H1 (cell line): ENCODE measurements at regions not wholly inside any gene's neighbourhood (a gene's known extent, or its start where the extent isn't known, plus 50 kb on each side); places are given as distances from the start of the nearest gene placed in this dataset.

Source experiments
- CTCF ChIA-PET: fragments of 300-600 bp; sonication (Branson Sonifier 250); formaldehyde crosslinking; loops from one replicate; lab custom pipeline; 2021; ENCODE audit not compliant: partially characterized antibody; lab: Charles Lee
- POLR2A ChIA-PET: fragments of 300-600 bp; sonication (Branson Sonifier 250); formaldehyde crosslinking; loops from one replicate; lab custom pipeline; 2021; ENCODE audit warnings: inconsistent platforms; ENCODE audit not compliant: partially characterized antibody; lab: Charles Lee
- DNase-seq, 2 experiments: peaks; one replicate each; pipeline versions ENCODE4 v3.0.0 to v3.0.0-alpha.2; 2010 to 2022; ENCODE audit warnings: low spot score in 2 of 2, low read depth in 1 of 2, mixed read lengths in 1 of 2
- FAIRE-seq: peaks from 2 replicates; lab custom pipeline; 2011; peaks lifted over from hg19 to GRCh38; lab: Jason Lieb, UNC
- H2AFZ ChIP-seq: 2 replicates; pipeline ENCODE4 v1.8.1; 2012; ENCODE audit warnings: low read length, inconsistent platforms
- H2AK5ac ChIP-seq: 2 replicates; pipeline ENCODE4 v1.6.1; 2013; ENCODE audit warnings: low read depth, low read length
- H2BK120ac ChIP-seq: replicated peaks from 2 replicates; pipeline ENCODE3; 2013; ENCODE audit warnings: low read depth, low read length, inconsistent platforms
- H2BK12ac ChIP-seq: 2 replicates; pipeline ENCODE4 v1.6.1; 2013; ENCODE audit warnings: low read depth, low read length
- H2BK15ac ChIP-seq: 2 replicates; pipeline ENCODE4 v1.6.1; 2013; ENCODE audit warnings: low read length
- H2BK20ac ChIP-seq: 2 replicates; pipeline ENCODE4 v1.6.1; 2013; ENCODE audit warnings: low read length
- H2BK5ac ChIP-seq: 2 replicates; pipeline ENCODE4 v1.6.1; 2013; ENCODE audit warnings: low read depth, low read length
- H3K14ac ChIP-seq: 2 replicates; pipeline ENCODE4 v1.6.1; 2013; ENCODE audit warnings: inconsistent platforms; ENCODE audit not compliant: insufficient read length
- H3K18ac ChIP-seq: 2 replicates; pipeline ENCODE4 v1.6.1; 2013; ENCODE audit warnings: low read length; ENCODE audit errors: extremely low read depth
- H3K23ac ChIP-seq: 2 replicates; pipeline ENCODE4 v1.6.1; 2013; ENCODE audit warnings: inconsistent platforms; ENCODE audit not compliant: insufficient read length
- H3K23me2 ChIP-seq: 2 replicates; pipeline ENCODE4 v1.6.1; 2013; ENCODE audit warnings: low read depth, low read length
- H3K27ac ChIP-seq: 2 replicates; pipeline ENCODE4 v1.6.1; 2011; ENCODE audit warnings: low read depth, low read length, inconsistent platforms
- H3K27me3 ChIP-seq, 4 experiments: replicated peaks in 1 of 4; 1 replicate in 1 of 4; 2 replicates in 3 of 4; pipeline versions ENCODE4 v1.6.1 to v1.8.1; 2011 to 2013; ENCODE audit warnings: low read length in 3 of 4, mild to moderate bottlenecking in 3 of 4, inconsistent platforms in 2 of 4, mixed read lengths in 2 of 4, moderate library complexity in 1 of 4; ENCODE audit not compliant: control insufficient read depth in 3 of 4, insufficient read depth in 3 of 4; ENCODE audit errors: extremely low read depth in 1 of 4
- H3K36me3 ChIP-seq, 4 experiments: 2 replicates each; pipeline versions ENCODE4 v1.6.1 to v1.8.1; 2011 to 2013; ENCODE audit warnings: mild to moderate bottlenecking in 4 of 4, low read length in 3 of 4, moderate library complexity in 2 of 4, control low read depth in 1 of 4, inconsistent platforms in 1 of 4; ENCODE audit not compliant: insufficient read depth in 4 of 4, control insufficient read depth in 2 of 4
- H3K4ac ChIP-seq: replicated peaks from 2 replicates; pipeline ENCODE3; 2013; ENCODE audit warnings: low read length, low read depth, mixed read lengths, inconsistent platforms; ENCODE audit not compliant: insufficient read length
- H3K4me1 ChIP-seq, 4 experiments: replicated peaks in 1 of 4; 1 replicate in 1 of 4; 2 replicates in 3 of 4; pipeline versions ENCODE4 v1.6.1 to v1.8.1; 2011 to 2013; ENCODE audit warnings: low read length in 3 of 4, inconsistent platforms in 2 of 4, mixed read lengths in 1 of 4; ENCODE audit not compliant: insufficient read depth in 4 of 4, control insufficient read depth in 3 of 4
- H3K4me2 ChIP-seq, 2 experiments: 2 replicates each; pipeline versions ENCODE4 v1.6.1 to v1.8.1; 2011 to 2013; ENCODE audit warnings: low read depth in 2 of 2, low read length in 2 of 2, control low read depth in 1 of 2, inconsistent platforms in 1 of 2, mild to moderate bottlenecking in 1 of 2; ENCODE audit not compliant: insufficient read depth in 1 of 2
- H3K4me3 ChIP-seq, 4 experiments: fragments of 200-600, 300-600 bp in 1 of 4; sonication (generic), shearing (Covaris generic), sonication (Bioruptor Twin) in 1 of 4; 2 replicates each; pipeline versions ENCODE4 v1.5.1 to v1.8.1; 2011 to 2016; ENCODE audit warnings: low read length in 4 of 4, low read depth in 3 of 4, control low read depth in 2 of 4, inconsistent platforms in 2 of 4, mild to moderate bottlenecking in 2 of 4, mixed read lengths in 1 of 4, moderate library complexity in 1 of 4; ENCODE audit not compliant: insufficient read depth in 2 of 4; ENCODE audit errors: extremely low read depth in 1 of 4
- H3K56ac ChIP-seq: replicated peaks from 2 replicates; pipeline ENCODE3; 2013; ENCODE audit warnings: low read depth, mild to moderate bottlenecking, mixed read lengths, low read length, inconsistent platforms; ENCODE audit not compliant: insufficient read length
- H3K79me1 ChIP-seq: 2 replicates; pipeline ENCODE4 v1.6.1; 2013; ENCODE audit warnings: low read depth, low read length, control low read depth
- H3K79me2 ChIP-seq, 2 experiments: 2 replicates each; pipeline versions ENCODE4 v1.6.1 to v1.8.1; 2012 to 2013; ENCODE audit warnings: low read length in 2 of 2, mild to moderate bottlenecking in 2 of 2, inconsistent platforms in 1 of 2; ENCODE audit not compliant: insufficient read depth in 2 of 2, control insufficient read depth in 1 of 2
- H3K9ac ChIP-seq, 4 experiments: replicated peaks in 1 of 4; 1 replicate in 1 of 4; 2 replicates in 3 of 4; pipeline versions ENCODE4 v1.6.1 to v1.8.1; 2011 to 2013; ENCODE audit warnings: low read depth in 3 of 4, low read length in 3 of 4, control low read depth in 2 of 4, mild to moderate bottlenecking in 2 of 4, moderate library complexity in 2 of 4, inconsistent platforms in 1 of 4; ENCODE audit errors: extremely low read depth in 1 of 4
- H3K9me3 ChIP-seq, 2 experiments: 2 replicates each; pipeline versions ENCODE4 v1.6.1 to v1.8.1; 2012 to 2013; ENCODE audit warnings: mild to moderate bottlenecking in 2 of 2, moderate library complexity in 2 of 2, control low read depth in 1 of 2, inconsistent platforms in 1 of 2, low read depth in 1 of 2, low read length in 1 of 2, mixed read lengths in 1 of 2; ENCODE audit not compliant: insufficient read depth in 2 of 2
- H4K20me1 ChIP-seq, 2 experiments: replicated peaks in 1 of 2; 2 replicates each; pipeline versions ENCODE3 to v1.8.1; 2011 to 2013; ENCODE audit warnings: inconsistent platforms in 2 of 2, low read length in 2 of 2, mild to moderate bottlenecking in 1 of 2; ENCODE audit not compliant: insufficient read depth in 2 of 2, control insufficient read depth in 1 of 2
- H4K5ac ChIP-seq: 2 replicates; pipeline ENCODE4 v1.6.1; 2013; ENCODE audit warnings: low read length, low read depth, mixed read lengths, inconsistent platforms; ENCODE audit not compliant: insufficient read length
- H4K8ac ChIP-seq: 2 replicates; pipeline ENCODE4 v1.8.0; 2013; ENCODE audit warnings: mild to moderate bottlenecking, moderate library complexity, low read length, inconsistent platforms; ENCODE audit not compliant: insufficient read depth; ENCODE audit errors: extremely low read depth
- H4K91ac ChIP-seq: replicated peaks from 2 replicates; pipeline ENCODE3; 2013; ENCODE audit warnings: low read length, mixed read lengths, inconsistent platforms; ENCODE audit not compliant: insufficient read length
- ASH2L ChIP-seq: fragments of 200-600, 300-600 bp; sonication (generic); IDR thresholded peaks from one replicate; pipeline ENCODE4 v1.7.1; 2017; ENCODE audit warnings: low read length
- BRCA1 ChIP-seq: IDR thresholded peaks from 2 replicates; pipeline ENCODE4 v1.6.1; 2012; ENCODE audit warnings: low read depth, low read length, improper control_type of control experiment
- CBX8 ChIP-seq: fragments of 300-800, 300-1000 bp; sonication (generic); IDR thresholded peaks from 2 replicates; pipeline ENCODE4 v1.7.1; 2016; ENCODE audit warnings: low read depth, low read length, borderline replicate concordance
- CEBPB ChIP-seq: IDR thresholded peaks from 2 replicates; pipeline ENCODE4 v1.6.1; 2012; ENCODE audit warnings: low read depth, low read length
- CHD1 ChIP-seq: IDR thresholded peaks from 2 replicates; pipeline ENCODE4 v1.6.1; 2012; ENCODE audit warnings: low read depth, low read length, improper control_type of control experiment
- EGR1 ChIP-seq: IDR thresholded peaks from 2 replicates; pipeline ENCODE4 v1.6.1; 2011; ENCODE audit warnings: low read depth, low read length, borderline replicate concordance
- FOSL1 ChIP-seq: IDR thresholded peaks from 2 replicates; pipeline ENCODE4 v1.6.1; 2011; ENCODE audit warnings: mild to moderate bottlenecking, low read depth, low read length, moderate library complexity; ENCODE audit not compliant: insufficient read depth
- KDM5A ChIP-seq: fragments of 200-600 bp; IDR thresholded peaks from 2 replicates; pipeline ENCODE4 v1.7.1; 2012; ENCODE audit warnings: mild to moderate bottlenecking, low read length, inconsistent platforms, mixed read lengths
- NANOG ChIP-seq: IDR thresholded peaks from 2 replicates; pipeline ENCODE4 v1.6.1; 2011; ENCODE audit warnings: low read length, low read depth, mild to moderate bottlenecking, inconsistent platforms; ENCODE audit not compliant: insufficient read depth, poor library complexity, severe bottlenecking
- RNF2 ChIP-seq: fragments of 200-900, 300-1000 bp; sonication (generic); IDR thresholded peaks from 2 replicates; pipeline ENCODE4 v1.7.1; 2016; ENCODE audit warnings: borderline replicate concordance, low read depth, mild to moderate bottlenecking, antibody characterized with exemption, low read length; ENCODE audit not compliant: poor library complexity, severe bottlenecking; ENCODE audit errors: missing control alignments
- SP4 ChIP-seq: IDR thresholded peaks from 2 replicates; pipeline ENCODE4 v1.6.1; 2012; ENCODE audit warnings: low read length, inconsistent platforms
- SRF ChIP-seq: IDR thresholded peaks from 2 replicates; pipeline ENCODE4 v1.6.1; 2011; ENCODE audit warnings: mild to moderate bottlenecking, low read depth, low read length, moderate library complexity
- USF2 ChIP-seq: IDR thresholded peaks from 2 replicates; pipeline ENCODE4 v1.6.1; 2011; ENCODE audit warnings: low read length, improper control_type of control experiment
- WGBS, 2 experiments: shearing (Covaris generic) in 1 of 2; methylation state at CpG; one replicate each; pipeline versions ENCODE4 v1.1.6 to v1.1.7; 2013 to 2015; ENCODE audit warnings: low lambda C conversion rate in 2 of 2, mixed read lengths in 2 of 2, inconsistent platforms in 1 of 2, low coverage in 1 of 2, missing lambda C conversion rate in 1 of 2; ENCODE audit not compliant: insufficient replicate concordance in 2 of 2, insufficient coverage in 1 of 2, insufficient read length in 1 of 2; ENCODE audit errors: extremely low coverage in 1 of 2, missing lambda C conversion rate in 1 of 2; 5-methylcytosine and 5-hydroxymethylcytosine counted together

GRCh38 chr6:8223678-8224077 lies 121.3 kb upstream of the EEF1E1 start:
- CTCF ChIA-PET = interaction anchor here (0.6 to 7.3 kb wide), 2 partner anchors 93 to 981 kb away, joined by 4 to 191 read pairs; no protein-coding TSS in a partner anchor
- no peak for DNase-seq
- no peaks in the 10 kb centered on the region for H3K23me2 ChIP-seq
- H2AK5ac ChIP-seq = no peak overlapping the region
- no peaks in the 10 kb centered on the region for H3K4me1 ChIP-seq
- no peak overlapping the region for H2BK5ac ChIP-seq
- H3K14ac ChIP-seq = no peak overlapping the region
- no peak overlapping the region for H3K4ac ChIP-seq
- no peaks in the 10 kb centered on the region for H3K79me2 ChIP-seq
- no peaks in the 10 kb centered on the region for H3K79me1 ChIP-seq
- no peaks in the 10 kb centered on the region for H4K20me1 ChIP-seq
- H3K18ac ChIP-seq = no peak overlapping the region
- H3K23ac ChIP-seq = no peak overlapping the region
- no peak overlapping the region for H2AFZ ChIP-seq
- no peak overlapping the region for H3K4me3 ChIP-seq
- H4K91ac ChIP-seq = no peak overlapping the region
- no peak overlapping the region for H2BK20ac ChIP-seq
- no peak overlapping the region for H4K5ac ChIP-seq
- FAIRE-seq = no peak
- H4K8ac ChIP-seq = no peak overlapping the region
- no peaks in the 10 kb centered on the region for H3K36me3 ChIP-seq
- H2BK120ac ChIP-seq = no peak overlapping the region
- H3K27ac ChIP-seq = no peak overlapping the region
- H3K27me3 ChIP-seq = no peaks in the 10 kb centered on the region
- no peak overlapping the region for H3K4me2 ChIP-seq
- no peaks in the 10 kb centered on the region for H3K9me3 ChIP-seq
- TF ChIP-seq SRF (no peak), BRCA1 (no peak), RNF2 (no peak), NANOG (no peak), SP4 (no peak), CHD1 (no peak), CEBPB (no peak), FOSL1 (no peak), ASH2L (no peak), KDM5A (no peak), USF2 (no peak), EGR1 (no peak), CBX8 (no peak)
- no peak overlapping the region for H2BK15ac ChIP-seq
- H2BK12ac ChIP-seq = no peak overlapping the region
- H3K9ac ChIP-seq = no peak overlapping the region
- H3K56ac ChIP-seq = no peak overlapping the region
- WGBS, 2 experiments = 85% methylated on average over 2 of the region's 2 CpGs; no CpG with 5 or more reads in 1 of the 2 experiments
- POLR2A ChIA-PET = no interaction called here
